MM.1S (cell line): ENCODE measurements at regions not wholly inside any gene's neighbourhood (a gene's known extent, or its start where the extent isn't known, plus 50 kb on each side); places are given as distances from the start of the nearest gene placed in this dataset.

Experiments
- DNase-seq: peaks from one replicate; pipeline ENCODE4 v3.0.0-alpha.2; 2015
- H2AFZ ChIP-seq: fragments of 300-600 bp; sonication (generic); 2 replicates; pipeline ENCODE4 v1.6.0; 2016; ENCODE audit warnings: antibody characterized with exemption, low read length
- H3F3A ChIP-seq: fragments of 300-600 bp; sonication (generic); 2 replicates; pipeline ENCODE4 v1.6.1; 2016; ENCODE audit warnings: mild to moderate bottlenecking, antibody characterized with exemption, low read length, moderate library complexity, mixed read lengths; ENCODE audit not compliant: insufficient read depth
- H3K27ac ChIP-seq: fragments of 300-600 bp; sonication (generic); 2 replicates; pipeline ENCODE4 v1.5.1; 2016; ENCODE audit warnings: mild to moderate bottlenecking, low read length
- H3K27me3 ChIP-seq: fragments of 300-600 bp; sonication (generic); replicated peaks from 2 replicates; pipeline ENCODE4 v1.6.0; 2016; ENCODE audit warnings: low read length; ENCODE audit not compliant: insufficient read depth
- H3K36me3 ChIP-seq: fragments of 300-600 bp; sonication (generic); replicated peaks from 2 replicates; pipeline ENCODE4 v1.6.1; 2016; ENCODE audit warnings: mild to moderate bottlenecking, low read length, mixed read lengths; ENCODE audit not compliant: insufficient read depth
- H3K4me1 ChIP-seq: fragments of 300-600 bp; sonication (generic); 2 replicates; pipeline ENCODE4 v1.6.1; 2016; ENCODE audit warnings: low read length, mixed read lengths
- H3K4me2 ChIP-seq: fragments of 300-600 bp; sonication (generic); 2 replicates; pipeline ENCODE4 v1.6.0; 2016; ENCODE audit warnings: low read depth, low read length
- H3K4me3 ChIP-seq: fragments of 300-600 bp; sonication (generic); 2 replicates; pipeline ENCODE4 v1.5.1; 2016; ENCODE audit warnings: low read length, mixed read lengths
- H3K79me2 ChIP-seq: fragments of 300-600 bp; sonication (generic); 2 replicates; pipeline ENCODE4 v1.6.1; 2016; ENCODE audit warnings: mixed run types, low read length, mixed read lengths
- H3K9ac ChIP-seq: fragments of 300-600 bp; sonication (generic); 2 replicates; pipeline ENCODE4 v1.6.1; 2016; ENCODE audit warnings: low read length, mixed read lengths
- H3K9me2 ChIP-seq: fragments of 300-600 bp; sonication (generic); replicated peaks from 2 replicates; pipeline ENCODE4 v1.6.1; 2016; ENCODE audit warnings: mild to moderate bottlenecking, low read length, mixed read lengths; ENCODE audit not compliant: insufficient read depth
- H3K9me3 ChIP-seq: fragments of 300-600 bp; sonication (generic); replicated peaks from 2 replicates; pipeline ENCODE4 v1.6.1; 2016; ENCODE audit warnings: mild to moderate bottlenecking, low read length, mixed read lengths; ENCODE audit not compliant: insufficient read depth
- H4K20me1 ChIP-seq: fragments of 300-600 bp; sonication (generic); 2 replicates; pipeline ENCODE4 v1.6.1; 2016; ENCODE audit warnings: mild to moderate bottlenecking, low read length, moderate library complexity, mixed read lengths; ENCODE audit not compliant: insufficient read depth
- CTCF ChIP-seq: fragments of 300-600 bp; sonication (generic); IDR thresholded peaks from 2 replicates; pipeline ENCODE4 v1.5.1; 2016; ENCODE audit warnings: antibody characterized with exemption, low read length, mixed read lengths
- EZH2 ChIP-seq: fragments of 300-600 bp; sonication (generic); optimal IDR thresholded peaks from 2 replicates; pipeline ENCODE3; 2017; ENCODE audit warnings: low read depth, mild to moderate bottlenecking, antibody characterized with exemption, low read length, mixed read lengths
- EZH2phosphoT487 ChIP-seq: fragments of 300-600 bp; sonication (generic); IDR thresholded peaks from 2 replicates; pipeline ENCODE4 v1.6.1; 2018; ENCODE audit warnings: antibody characterized with exemption, low read length

- no peaks in the 10 kb centered on the region for H3K9me3 ChIP-seq
- H3F3A ChIP-seq: no peaks in the 10 kb centered on the region
- H3K36me3 ChIP-seq: no peaks in the 10 kb centered on the region
- H3K27ac ChIP-seq: no peak overlapping the region
- no peaks in the 10 kb centered on the region for H4K20me1 ChIP-seq
- no peaks in the 10 kb centered on the region for H3K27me3 ChIP-seq
- no peak for DNase-seq
- H3K4me3 ChIP-seq: no peak overlapping the region
- H2AFZ ChIP-seq: no peak overlapping the region
- H3K9me2 ChIP-seq: no peaks in the 10 kb centered on the region
- H3K4me2 ChIP-seq: no peak overlapping the region
- TF ChIP-seq EZH2phosphoT487 (no peak), EZH2 (no peak), CTCF (no peak)
- no peak overlapping the region for H3K9ac ChIP-seq
- H3K79me2 ChIP-seq: no peaks in the 10 kb centered on the region
- no peaks in the 10 kb centered on the region for H3K4me1 ChIP-seq
These were observed 481.9 kb downstream of the COG6 start for GRCh38 chr13:40137400-40137799.

GRCh38 chr13:40139896-40140520 is 484.5 kb downstream of the COG6 start:
- Histone ChIP-seq H3K79me2 (no peaks in the 10 kb centered on the region), H3K36me3 (no peaks in the 10 kb centered on the region), H3K4me3 (no peak overlapping the region), H4K20me1 (no peaks in the 10 kb centered on the region), H3K4me2 (no peak overlapping the region), H3K9me3 (no peaks in the 10 kb centered on the region), H3K27me3 (no peaks in the 10 kb centered on the region), H3K9ac (no peak overlapping the region), H3K4me1 (no peaks in the 10 kb centered on the region), H3K27ac (no peak overlapping the region), H3F3A (no peaks in the 10 kb centered on the region), H3K9me2 (no peaks in the 10 kb centered on the region), H2AFZ (no peak overlapping the region)
- TF ChIP-seq EZH2: no peak
- TF ChIP-seq CTCF: no peak
- no peak for TF ChIP-seq EZH2phosphoT487
- DNase-seq: no peak

- Histone ChIP-seq H3K4me1 (no peaks in the 10 kb centered on the region), H3K9me3 (no peaks in the 10 kb centered on the region), H3K9me2 (no peaks in the 10 kb centered on the region), H3K79me2 (no peaks in the 10 kb centered on the region), H3K27me3 (no peaks in the 10 kb centered on the region), H2AFZ (no peak overlapping the region), H3K36me3 (no peaks in the 10 kb centered on the region), H3K27ac (no peak overlapping the region), H3K4me2 (no peak overlapping the region), H3K9ac (no peak overlapping the region), H4K20me1 (no peaks in the 10 kb centered on the region), H3K4me3 (no peak overlapping the region), H3F3A (no peaks in the 10 kb centered on the region)
- TF ChIP-seq CTCF (no peak), EZH2 (no peak), EZH2phosphoT487 (no peak)
- DNase-seq: no peak
These were observed 486.5 kb downstream of the COG6 start for GRCh38 chr13:40141859-40142555.
